Left renal pelvis (tissue), 4 donors: ENCODE measurements at regions not wholly inside any gene's neighbourhood (a gene's known extent, or its start where the extent isn't known, plus 50 kb on each side); places are given as distances from the start of the nearest gene placed in this dataset.

Source experiments
- DNase-seq, 4 donors: peaks; one replicate each; pipeline ENCODE4 v3.0.0-alpha.2; 2013; ENCODE audit warnings: low read depth in 4 of 4, low spot score in 3 of 4

DNA sequence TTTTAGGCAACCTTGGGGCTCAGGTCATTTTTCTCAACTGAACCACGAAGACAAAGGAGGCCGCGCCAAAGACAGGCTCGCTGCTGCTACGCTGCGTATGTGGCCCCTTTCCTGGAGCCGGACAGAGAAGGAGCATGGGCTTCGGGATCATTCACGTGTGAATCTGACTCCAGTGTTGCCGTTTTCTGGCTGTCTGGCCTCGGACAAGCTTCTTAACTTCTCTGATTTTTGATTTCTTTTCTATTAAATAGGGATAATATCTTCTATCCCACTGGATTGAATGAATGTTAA is 50.8 kb upstream of the ZNF366 start:
- no peak for DNase-seq

- no peak for DNase-seq
Measured at GRCh38 chr5:72557167-72558045, 50.2 kb upstream of the ZNF366 start.
